H1 (cell line): ENCODE measurements at regions not wholly inside any gene's neighbourhood (a gene's known extent, or its start where the extent isn't known, plus 50 kb on each side); places are given as distances from the start of the nearest gene placed in this dataset.

Experiments
- CTCF ChIA-PET: fragments of 300-600 bp; sonication (Branson Sonifier 250); formaldehyde crosslinking; loops from one replicate; lab custom pipeline; 2021; ENCODE audit not compliant: partially characterized antibody; lab: Charles Lee
- POLR2A ChIA-PET: fragments of 300-600 bp; sonication (Branson Sonifier 250); formaldehyde crosslinking; loops from one replicate; lab custom pipeline; 2021; ENCODE audit warnings: inconsistent platforms; ENCODE audit not compliant: partially characterized antibody; lab: Charles Lee
- DNase-seq, 2 experiments: peaks; one replicate each; pipeline versions ENCODE4 v3.0.0 to v3.0.0-alpha.2; 2010 to 2022; ENCODE audit warnings: low spot score in 2 of 2, low read depth in 1 of 2, mixed read lengths in 1 of 2
- FAIRE-seq: peaks from 2 replicates; lab custom pipeline; 2011; peaks lifted over from hg19 to GRCh38; lab: Jason Lieb, UNC
- H2AFZ ChIP-seq: 2 replicates; pipeline ENCODE4 v1.8.1; 2012; ENCODE audit warnings: low read length, inconsistent platforms
- H2AK5ac ChIP-seq: 2 replicates; pipeline ENCODE4 v1.6.1; 2013; ENCODE audit warnings: low read depth, low read length
- H2BK120ac ChIP-seq: replicated peaks from 2 replicates; pipeline ENCODE3; 2013; ENCODE audit warnings: low read depth, low read length, inconsistent platforms
- H2BK12ac ChIP-seq: 2 replicates; pipeline ENCODE4 v1.6.1; 2013; ENCODE audit warnings: low read depth, low read length
- H2BK15ac ChIP-seq: 2 replicates; pipeline ENCODE4 v1.6.1; 2013; ENCODE audit warnings: low read length
- H2BK20ac ChIP-seq: 2 replicates; pipeline ENCODE4 v1.6.1; 2013; ENCODE audit warnings: low read length
- H2BK5ac ChIP-seq: 2 replicates; pipeline ENCODE4 v1.6.1; 2013; ENCODE audit warnings: low read depth, low read length
- H3K14ac ChIP-seq: 2 replicates; pipeline ENCODE4 v1.6.1; 2013; ENCODE audit warnings: inconsistent platforms; ENCODE audit not compliant: insufficient read length
- H3K18ac ChIP-seq: 2 replicates; pipeline ENCODE4 v1.6.1; 2013; ENCODE audit warnings: low read length; ENCODE audit errors: extremely low read depth
- H3K23ac ChIP-seq: 2 replicates; pipeline ENCODE4 v1.6.1; 2013; ENCODE audit warnings: inconsistent platforms; ENCODE audit not compliant: insufficient read length
- H3K23me2 ChIP-seq: 2 replicates; pipeline ENCODE4 v1.6.1; 2013; ENCODE audit warnings: low read depth, low read length
- H3K27ac ChIP-seq: 2 replicates; pipeline ENCODE4 v1.6.1; 2011; ENCODE audit warnings: low read depth, low read length, inconsistent platforms
- H3K27me3 ChIP-seq, 4 experiments: replicated peaks in 1 of 4; 1 replicate in 1 of 4; 2 replicates in 3 of 4; pipeline versions ENCODE4 v1.6.1 to v1.8.1; 2011 to 2013; ENCODE audit warnings: low read length in 3 of 4, mild to moderate bottlenecking in 3 of 4, inconsistent platforms in 2 of 4, mixed read lengths in 2 of 4, moderate library complexity in 1 of 4; ENCODE audit not compliant: control insufficient read depth in 3 of 4, insufficient read depth in 3 of 4; ENCODE audit errors: extremely low read depth in 1 of 4
- H3K36me3 ChIP-seq, 4 experiments: 2 replicates each; pipeline versions ENCODE4 v1.6.1 to v1.8.1; 2011 to 2013; ENCODE audit warnings: mild to moderate bottlenecking in 4 of 4, low read length in 3 of 4, moderate library complexity in 2 of 4, control low read depth in 1 of 4, inconsistent platforms in 1 of 4; ENCODE audit not compliant: insufficient read depth in 4 of 4, control insufficient read depth in 2 of 4
- H3K4ac ChIP-seq: replicated peaks from 2 replicates; pipeline ENCODE3; 2013; ENCODE audit warnings: low read length, low read depth, mixed read lengths, inconsistent platforms; ENCODE audit not compliant: insufficient read length
- H3K4me1 ChIP-seq, 4 experiments: replicated peaks in 1 of 4; 1 replicate in 1 of 4; 2 replicates in 3 of 4; pipeline versions ENCODE4 v1.6.1 to v1.8.1; 2011 to 2013; ENCODE audit warnings: low read length in 3 of 4, inconsistent platforms in 2 of 4, mixed read lengths in 1 of 4; ENCODE audit not compliant: insufficient read depth in 4 of 4, control insufficient read depth in 3 of 4
- H3K4me2 ChIP-seq, 2 experiments: 2 replicates each; pipeline versions ENCODE4 v1.6.1 to v1.8.1; 2011 to 2013; ENCODE audit warnings: low read depth in 2 of 2, low read length in 2 of 2, control low read depth in 1 of 2, inconsistent platforms in 1 of 2, mild to moderate bottlenecking in 1 of 2; ENCODE audit not compliant: insufficient read depth in 1 of 2
- H3K4me3 ChIP-seq, 4 experiments: fragments of 200-600, 300-600 bp in 1 of 4; sonication (generic), shearing (Covaris generic), sonication (Bioruptor Twin) in 1 of 4; 2 replicates each; pipeline versions ENCODE4 v1.5.1 to v1.8.1; 2011 to 2016; ENCODE audit warnings: low read length in 4 of 4, low read depth in 3 of 4, control low read depth in 2 of 4, inconsistent platforms in 2 of 4, mild to moderate bottlenecking in 2 of 4, mixed read lengths in 1 of 4, moderate library complexity in 1 of 4; ENCODE audit not compliant: insufficient read depth in 2 of 4; ENCODE audit errors: extremely low read depth in 1 of 4
- H3K56ac ChIP-seq: replicated peaks from 2 replicates; pipeline ENCODE3; 2013; ENCODE audit warnings: low read depth, mild to moderate bottlenecking, mixed read lengths, low read length, inconsistent platforms; ENCODE audit not compliant: insufficient read length
- H3K79me1 ChIP-seq: 2 replicates; pipeline ENCODE4 v1.6.1; 2013; ENCODE audit warnings: low read depth, low read length, control low read depth
- H3K79me2 ChIP-seq, 2 experiments: 2 replicates each; pipeline versions ENCODE4 v1.6.1 to v1.8.1; 2012 to 2013; ENCODE audit warnings: low read length in 2 of 2, mild to moderate bottlenecking in 2 of 2, inconsistent platforms in 1 of 2; ENCODE audit not compliant: insufficient read depth in 2 of 2, control insufficient read depth in 1 of 2
- H3K9ac ChIP-seq, 4 experiments: replicated peaks in 1 of 4; 1 replicate in 1 of 4; 2 replicates in 3 of 4; pipeline versions ENCODE4 v1.6.1 to v1.8.1; 2011 to 2013; ENCODE audit warnings: low read depth in 3 of 4, low read length in 3 of 4, control low read depth in 2 of 4, mild to moderate bottlenecking in 2 of 4, moderate library complexity in 2 of 4, inconsistent platforms in 1 of 4; ENCODE audit errors: extremely low read depth in 1 of 4
- H3K9me3 ChIP-seq, 2 experiments: 2 replicates each; pipeline versions ENCODE4 v1.6.1 to v1.8.1; 2012 to 2013; ENCODE audit warnings: mild to moderate bottlenecking in 2 of 2, moderate library complexity in 2 of 2, control low read depth in 1 of 2, inconsistent platforms in 1 of 2, low read depth in 1 of 2, low read length in 1 of 2, mixed read lengths in 1 of 2; ENCODE audit not compliant: insufficient read depth in 2 of 2
- H4K20me1 ChIP-seq, 2 experiments: replicated peaks in 1 of 2; 2 replicates each; pipeline versions ENCODE3 to v1.8.1; 2011 to 2013; ENCODE audit warnings: inconsistent platforms in 2 of 2, low read length in 2 of 2, mild to moderate bottlenecking in 1 of 2; ENCODE audit not compliant: insufficient read depth in 2 of 2, control insufficient read depth in 1 of 2
- H4K5ac ChIP-seq: 2 replicates; pipeline ENCODE4 v1.6.1; 2013; ENCODE audit warnings: low read length, low read depth, mixed read lengths, inconsistent platforms; ENCODE audit not compliant: insufficient read length
- H4K8ac ChIP-seq: 2 replicates; pipeline ENCODE4 v1.8.0; 2013; ENCODE audit warnings: mild to moderate bottlenecking, moderate library complexity, low read length, inconsistent platforms; ENCODE audit not compliant: insufficient read depth; ENCODE audit errors: extremely low read depth
- H4K91ac ChIP-seq: replicated peaks from 2 replicates; pipeline ENCODE3; 2013; ENCODE audit warnings: low read length, mixed read lengths, inconsistent platforms; ENCODE audit not compliant: insufficient read length
- BACH1 ChIP-seq: IDR thresholded peaks from 2 replicates; pipeline ENCODE4 v1.6.1; 2012; ENCODE audit warnings: low read length, improper control_type of control experiment
- EGR1 ChIP-seq: IDR thresholded peaks from 2 replicates; pipeline ENCODE4 v1.6.1; 2011; ENCODE audit warnings: low read depth, low read length, borderline replicate concordance
- GTF2F1 ChIP-seq: IDR thresholded peaks from 2 replicates; pipeline ENCODE4 v1.6.1; 2012; ENCODE audit warnings: low read depth, low read length, improper control_type of control experiment, borderline replicate concordance
- JUN ChIP-seq: IDR thresholded peaks from 2 replicates; pipeline ENCODE4 v1.6.1; 2011; ENCODE audit warnings: low read depth, mild to moderate bottlenecking, improper control_type of control experiment, low read length
- KDM1A ChIP-seq: fragments of 200-600, 300-600 bp; sonication (generic); IDR thresholded peaks from 2 replicates; pipeline ENCODE4 v1.7.1; 2016; ENCODE audit warnings: mild to moderate bottlenecking, low read length, borderline replicate concordance
- KDM4A ChIP-seq: IDR thresholded peaks from one replicate; pipeline ENCODE4 v1.7.1; 2012; ENCODE audit warnings: low read depth, mild to moderate bottlenecking, moderate library complexity, low read length, inconsistent platforms; ENCODE audit not compliant: severe bottlenecking
- MAFK ChIP-seq: IDR thresholded peaks from 2 replicates; pipeline ENCODE4 v1.6.1; 2012; ENCODE audit warnings: low read depth, mild to moderate bottlenecking, improper control_type of control experiment, low read length
- POU5F1 ChIP-seq: IDR thresholded peaks from 2 replicates; pipeline ENCODE4 v1.6.1; 2011; ENCODE audit warnings: low read depth, mild to moderate bottlenecking, low read length, moderate library complexity
- SAP30 ChIP-seq: fragments of 300-600 bp; sonication (generic); IDR thresholded peaks from 2 replicates; pipeline ENCODE4 v1.7.1; 2012; ENCODE audit warnings: low read length, moderate library complexity, mild to moderate bottlenecking, inconsistent platforms; ENCODE audit not compliant: insufficient read depth, insufficient replicate concordance
- SRF ChIP-seq: IDR thresholded peaks from 2 replicates; pipeline ENCODE4 v1.6.1; 2011; ENCODE audit warnings: mild to moderate bottlenecking, low read depth, low read length, moderate library complexity
- TAF1 ChIP-seq: IDR thresholded peaks from 2 replicates; pipeline ENCODE4 v1.6.1; 2011; ENCODE audit warnings: mild to moderate bottlenecking, low read depth, low read length
- WGBS, 2 experiments: shearing (Covaris generic) in 1 of 2; methylation state at CpG; one replicate each; pipeline versions ENCODE4 v1.1.6 to v1.1.7; 2013 to 2015; ENCODE audit warnings: low lambda C conversion rate in 2 of 2, mixed read lengths in 2 of 2, inconsistent platforms in 1 of 2, low coverage in 1 of 2, missing lambda C conversion rate in 1 of 2; ENCODE audit not compliant: insufficient replicate concordance in 2 of 2, insufficient coverage in 1 of 2, insufficient read length in 1 of 2; ENCODE audit errors: extremely low coverage in 1 of 2, missing lambda C conversion rate in 1 of 2; 5-methylcytosine and 5-hydroxymethylcytosine counted together
- TF ChIP-seq, protein P1 (sequence below): IDR thresholded peaks from 2 replicates; pipeline ENCODE4 v1.6.1; 2012; ENCODE audit warnings: low read length, inconsistent platforms
- TF ChIP-seq, protein P2 (sequence below): IDR thresholded peaks from 2 replicates; pipeline ENCODE4 v1.6.1; 2012; ENCODE audit warnings: inconsistent platforms

DNA sequence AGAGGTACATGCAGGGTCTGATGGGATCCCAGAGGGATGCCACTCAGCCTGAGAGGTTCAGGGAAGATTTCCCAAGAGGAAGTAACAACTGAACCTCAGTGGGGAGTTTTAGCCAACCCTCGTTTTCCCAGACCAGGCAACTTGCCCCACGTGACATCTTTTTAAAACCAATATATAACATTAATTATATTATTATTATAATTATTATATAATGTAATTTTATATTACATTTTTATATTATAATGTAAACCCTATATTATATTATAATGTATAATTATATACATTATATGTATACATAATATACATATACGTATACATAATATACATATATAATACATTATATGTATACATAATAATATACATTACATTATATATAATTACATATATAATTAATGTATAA, 62.8 kb upstream of the WWC1 start:
- POLR2A ChIA-PET, result no interaction called here
- H2BK120ac ChIP-seq, result no peak overlapping the region
- FAIRE-seq, result no peak
- H2BK15ac ChIP-seq, result no peak overlapping the region
- H3K23ac ChIP-seq, result no peak overlapping the region
- no peak overlapping the region for H3K18ac ChIP-seq
- no peak overlapping the region for H2BK5ac ChIP-seq
- H2BK12ac ChIP-seq, result no peak overlapping the region
- H4K20me1 ChIP-seq, result no peaks in the 10 kb centered on the region
- no peaks in the 10 kb centered on the region for H3K23me2 ChIP-seq
- no peak overlapping the region for H4K8ac ChIP-seq
- no peaks in the 10 kb centered on the region for H3K36me3 ChIP-seq
- 84% methylated on average over 3 of the region's 3 CpGs; no CpG with 5 or more reads in 1 of the 2 experiments for WGBS, 2 experiments
- peaks cover 0 to 4% (median under 1%) of the 10 kb centered on the region in 4 experiments; a peak in 3 of 7 replicates for H3K4me1 ChIP-seq
- CTCF ChIA-PET, result interaction anchor here (0.6 to 1.4 kb wide), 3 partner anchors 9 to 298 kb away, joined by 3 read pairs; no protein-coding TSS in a partner anchor
- DNase-seq, result no peak
- no peak overlapping the region for H3K4me2 ChIP-seq
- no peak overlapping the region for H3K4me3 ChIP-seq
- no peak overlapping the region for H2AFZ ChIP-seq
- H2AK5ac ChIP-seq, result no peak overlapping the region
- no peak overlapping the region for H3K27ac ChIP-seq
- no peak overlapping the region for H4K5ac ChIP-seq
- no peak overlapping the region for H3K56ac ChIP-seq
- H3K14ac ChIP-seq, result no peak overlapping the region
- no peaks in the 10 kb centered on the region for H3K9me3 ChIP-seq
- no peak overlapping the region for H3K9ac ChIP-seq
- H2BK20ac ChIP-seq, result no peak overlapping the region
- no peak overlapping the region for H3K4ac ChIP-seq
- no peak overlapping the region for H4K91ac ChIP-seq
- no peaks in the 10 kb centered on the region for H3K27me3 ChIP-seq
- H3K79me1 ChIP-seq, result no peaks in the 10 kb centered on the region; the same call in 1 of the 2 replicates
- H3K79me2 ChIP-seq, result no peaks in the 10 kb centered on the region
- TF ChIP-seq KDM1A (no peak), KDM4A (no peak), EGR1 (no peak), SAP30 (no peak), GTF2F1 (no peak), SRF (no peak), JUN (no peak), TAF1 (no peak), POU5F1 (no peak), MAFK (no peak), BACH1 (no peak)
- TF ChIP-seq, protein P1, sequence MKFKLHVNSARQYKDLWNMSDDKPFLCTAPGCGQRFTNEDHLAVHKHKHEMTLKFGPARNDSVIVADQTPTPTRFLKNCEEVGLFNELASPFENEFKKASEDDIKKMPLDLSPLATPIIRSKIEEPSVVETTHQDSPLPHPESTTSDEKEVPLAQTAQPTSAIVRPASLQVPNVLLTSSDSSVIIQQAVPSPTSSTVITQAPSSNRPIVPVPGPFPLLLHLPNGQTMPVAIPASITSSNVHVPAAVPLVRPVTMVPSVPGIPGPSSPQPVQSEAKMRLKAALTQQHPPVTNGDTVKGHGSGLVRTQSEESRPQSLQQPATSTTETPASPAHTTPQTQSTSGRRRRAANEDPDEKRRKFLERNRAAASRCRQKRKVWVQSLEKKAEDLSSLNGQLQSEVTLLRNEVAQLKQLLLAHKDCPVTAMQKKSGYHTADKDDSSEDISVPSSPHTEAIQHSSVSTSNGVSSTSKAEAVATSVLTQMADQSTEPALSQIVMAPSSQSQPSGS, result no peak
- TF ChIP-seq, protein P2, sequence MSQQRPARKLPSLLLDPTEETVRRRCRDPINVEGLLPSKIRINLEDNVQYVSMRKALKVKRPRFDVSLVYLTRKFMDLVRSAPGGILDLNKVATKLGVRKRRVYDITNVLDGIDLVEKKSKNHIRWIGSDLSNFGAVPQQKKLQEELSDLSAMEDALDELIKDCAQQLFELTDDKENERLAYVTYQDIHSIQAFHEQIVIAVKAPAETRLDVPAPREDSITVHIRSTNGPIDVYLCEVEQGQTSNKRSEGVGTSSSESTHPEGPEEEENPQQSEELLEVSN, result no peak
